PC-3 (cell line): ENCODE measurements at regions not wholly inside any gene's neighbourhood (a gene's known extent, or its start where the extent isn't known, plus 50 kb on each side); places are given as distances from the start of the nearest gene placed in this dataset.

ENCODE experiments used
- EZH2 ChIP-seq: fragments of 300-600 bp; sonication (generic); IDR thresholded peaks from one replicate; pipeline ENCODE4 v1.6.1; 2017; ENCODE audit warnings: antibody characterized with exemption, mild to moderate bottlenecking, low read length; ENCODE audit not compliant: unreplicated experiment
- TF ChIP-seq, protein P1 (sequence below): fragments of 300-600 bp; sonication (generic); conservative IDR thresholded peaks from 2 replicates; pipeline ENCODE4 v1.5.1; 2017; ENCODE audit warnings: antibody characterized with exemption, low read depth, mild to moderate bottlenecking, low read length

DNA sequence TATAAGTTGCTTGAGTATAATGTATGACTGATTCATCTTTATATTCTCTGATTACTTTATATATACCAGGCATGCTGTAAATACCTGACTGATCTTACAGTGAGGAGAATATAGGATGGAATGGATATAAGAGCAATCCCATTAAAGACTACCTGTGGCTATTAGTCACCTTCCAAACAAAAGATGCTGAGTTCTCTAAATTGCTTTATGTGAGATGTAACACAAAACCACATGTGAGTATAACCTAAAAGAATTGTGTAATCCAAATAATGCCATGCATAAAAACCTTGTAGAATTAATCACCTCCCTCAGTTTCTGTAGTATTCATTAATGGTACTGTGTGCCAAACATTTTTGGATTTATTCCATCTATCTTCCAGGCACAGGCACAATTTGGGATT is 134.6 kb upstream of the LRRC7 start:
- TF ChIP-seq, protein P1, sequence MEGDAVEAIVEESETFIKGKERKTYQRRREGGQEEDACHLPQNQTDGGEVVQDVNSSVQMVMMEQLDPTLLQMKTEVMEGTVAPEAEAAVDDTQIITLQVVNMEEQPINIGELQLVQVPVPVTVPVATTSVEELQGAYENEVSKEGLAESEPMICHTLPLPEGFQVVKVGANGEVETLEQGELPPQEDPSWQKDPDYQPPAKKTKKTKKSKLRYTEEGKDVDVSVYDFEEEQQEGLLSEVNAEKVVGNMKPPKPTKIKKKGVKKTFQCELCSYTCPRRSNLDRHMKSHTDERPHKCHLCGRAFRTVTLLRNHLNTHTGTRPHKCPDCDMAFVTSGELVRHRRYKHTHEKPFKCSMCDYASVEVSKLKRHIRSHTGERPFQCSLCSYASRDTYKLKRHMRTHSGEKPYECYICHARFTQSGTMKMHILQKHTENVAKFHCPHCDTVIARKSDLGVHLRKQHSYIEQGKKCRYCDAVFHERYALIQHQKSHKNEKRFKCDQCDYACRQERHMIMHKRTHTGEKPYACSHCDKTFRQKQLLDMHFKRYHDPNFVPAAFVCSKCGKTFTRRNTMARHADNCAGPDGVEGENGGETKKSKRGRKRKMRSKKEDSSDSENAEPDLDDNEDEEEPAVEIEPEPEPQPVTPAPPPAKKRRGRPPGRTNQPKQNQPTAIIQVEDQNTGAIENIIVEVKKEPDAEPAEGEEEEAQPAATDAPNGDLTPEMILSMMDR: no peak
- TF ChIP-seq EZH2: no peak
